SK-N-MC (cell line): ENCODE measurements at regions not wholly inside any gene's neighbourhood (a gene's known extent, or its start where the extent isn't known, plus 50 kb on each side); places are given as distances from the start of the nearest gene placed in this dataset.

Experiments
- EZH2 ChIP-seq: fragments of 200-600 bp; sonication (generic); IDR thresholded peaks from one replicate; pipeline ENCODE4 v1.6.1; 2017; ENCODE audit warnings: antibody characterized with exemption
- POLR2AphosphoS5 ChIP-seq: IDR thresholded peaks from 2 replicates; pipeline ENCODE4 v1.6.1; 2012; ENCODE audit warnings: mild to moderate bottlenecking, low read depth, low read length, borderline replicate concordance

- TF ChIP-seq EZH2 (no peak), POLR2AphosphoS5 (no peak)
These were observed 996.8 kb downstream of the KCNMA1 start for GRCh38 chr10:76640806-76641205.
